Umbilical cord (tissue), 1 donor: ENCODE measurements at regions not wholly inside any gene's neighbourhood (a gene's known extent, or its start where the extent isn't known, plus 50 kb on each side); places are given as distances from the start of the nearest gene placed in this dataset.
A peak's percentile ranks its signal among the peaks of the same experiment; 100 is the strongest.

ENCODE experiments used
- DNase-seq: peaks from one replicate; pipeline ENCODE4 v3.0.0-alpha.2; 2015; ENCODE audit warnings: low spot score

- DNase-seq = no peak
Measured at GRCh38 chr12:93242154-93242972, 135.4 kb upstream of the NUDT4 start.

- DNase-seq = no peak
Measured at GRCh38 chr12:93243382-93243688, 134.4 kb upstream of the NUDT4 start.

GRCh38 chr12:93243689-93244513, 133.8 kb upstream of the NUDT4 start:
- DNase-seq = peak; percentile 82

- no peak for DNase-seq
Measured at GRCh38 chr12:93244514-93245077, 133.1 kb upstream of the NUDT4 start.

- no peak for DNase-seq
Measured at GRCh38 chr12:93245543-93245942, 132.2 kb upstream of the NUDT4 start.

- peak; percentile 72 for DNase-seq
Measured at GRCh38 chr12:93247313-93247991, 130.3 kb upstream of the NUDT4 start.

- no peak for DNase-seq
Measured at GRCh38 chr12:93252221-93252620, 125.5 kb upstream of the NUDT4 start.

GRCh38 chr12:93254911-93255310, 122.8 kb upstream of the NUDT4 start:
- DNase-seq = no peak

- peak; percentile 85 for DNase-seq
Measured at GRCh38 chr12:93256256-93256969, 121.3 kb upstream of the NUDT4 start.

- DNase-seq = no peak
Measured at GRCh38 chr12:93261505-93262094, 116.1 kb upstream of the NUDT4 start.

GRCh38 chr12:93272997-93273396, 104.7 kb upstream of the NUDT4 start:
- DNase-seq = peak; percentile 63

GRCh38 chr12:93273834-93274564, 103.7 kb upstream of the NUDT4 start:
- peak; percentile 13 for DNase-seq

GRCh38 chr12:93274937-93275336, 102.8 kb upstream of the NUDT4 start:
- DNase-seq = no peak

GRCh38 chr12:93275589-93275988, 102.1 kb upstream of the NUDT4 start:
- no peak for DNase-seq

- DNase-seq = no peak
Measured at GRCh38 chr12:93279565-93280412, 97.9 kb upstream of the NUDT4 start.

GRCh38 chr12:93287149-93287548, 90.6 kb upstream of the NUDT4 start:
- DNase-seq = no peak

GRCh38 chr12:93288626-93289025, 89.1 kb upstream of the NUDT4 start:
- DNase-seq = no peak

GRCh38 chr12:93290391-93290790, 87.3 kb upstream of the NUDT4 start:
- DNase-seq = no peak

- DNase-seq = no peak
Measured at GRCh38 chr12:93292213-93292612, 85.5 kb upstream of the NUDT4 start.
